DMS114 treated with DMSO at 0.1 percent for 48 hours (cell line): ENCODE measurements at regions not wholly inside any gene's neighbourhood (a gene's known extent, or its start where the extent isn't known, plus 50 kb on each side); places are given as distances from the start of the nearest gene placed in this dataset.
"Not testable (repeated sequence)": the region's sequence is repeated elsewhere in the genome, so short reads cannot be mapped to it uniquely, and the experiment has no call there.

ENCODE experiments used
- DNase-seq: peaks from one replicate; lab custom pipeline; 2025; ENCODE audit not compliant: unreplicated experiment; lab: John Stamatoyannopoulos, UW

DNA sequence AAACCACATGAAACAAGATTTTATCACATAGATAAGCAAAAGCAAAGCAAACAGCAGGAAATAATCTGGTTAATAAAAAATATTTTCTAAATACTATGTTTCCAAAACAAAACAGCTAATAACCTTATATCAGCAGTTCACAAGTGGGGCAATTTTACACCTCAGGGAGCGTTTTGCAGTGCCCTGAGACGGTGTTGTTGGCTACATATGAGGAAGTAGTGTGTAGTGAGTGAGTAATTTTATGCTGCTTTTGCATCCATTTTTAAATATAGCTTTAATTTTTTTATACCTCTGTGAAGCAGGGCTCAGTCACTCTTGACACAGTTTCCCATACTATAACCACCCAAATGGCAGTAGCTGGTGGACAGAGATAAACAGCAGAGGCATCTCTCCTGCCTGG lies 438.5 kb upstream of the B3GAT1 start:
- DNase-seq, result no peak

- no peak for DNase-seq
Observed at GRCh38 chr11:134849833-134850232, 437.8 kb upstream of the B3GAT1 start.

DNA sequence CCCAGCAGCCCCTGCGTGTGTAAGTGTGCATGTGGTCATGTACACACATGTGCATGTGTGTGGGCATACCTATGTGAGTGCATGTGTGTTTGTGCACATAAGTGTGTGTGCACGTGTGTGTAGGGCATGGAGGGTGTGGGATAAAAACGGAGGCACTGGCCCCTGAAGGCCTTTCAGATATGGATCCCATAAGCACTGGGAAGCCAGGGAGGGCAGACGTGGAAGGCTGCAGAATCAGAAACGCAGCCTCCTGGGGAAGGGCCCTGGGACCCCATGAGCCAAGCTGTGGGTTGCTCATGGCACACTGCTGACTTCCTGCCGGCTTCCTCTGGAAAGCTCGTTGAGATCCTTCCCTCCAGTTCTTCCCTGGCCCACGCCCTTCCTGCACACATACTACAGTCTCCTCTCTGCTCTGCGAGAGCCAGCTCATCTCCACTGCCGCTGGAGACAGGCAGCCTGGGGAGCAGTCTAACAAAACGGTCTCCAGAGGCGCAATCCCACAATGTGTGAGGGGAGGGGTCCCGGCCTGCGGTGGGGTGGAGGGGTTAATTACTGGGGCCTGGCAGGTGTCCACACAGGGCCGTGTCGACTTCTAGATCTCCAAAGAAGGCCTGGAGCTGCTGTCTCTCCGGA lies 435.2 kb upstream of the B3GAT1 start:
- no peak for DNase-seq

- DNase-seq, result no peak
Observed at GRCh38 chr11:134846328-134847082, 434.5 kb upstream of the B3GAT1 start.

DNA sequence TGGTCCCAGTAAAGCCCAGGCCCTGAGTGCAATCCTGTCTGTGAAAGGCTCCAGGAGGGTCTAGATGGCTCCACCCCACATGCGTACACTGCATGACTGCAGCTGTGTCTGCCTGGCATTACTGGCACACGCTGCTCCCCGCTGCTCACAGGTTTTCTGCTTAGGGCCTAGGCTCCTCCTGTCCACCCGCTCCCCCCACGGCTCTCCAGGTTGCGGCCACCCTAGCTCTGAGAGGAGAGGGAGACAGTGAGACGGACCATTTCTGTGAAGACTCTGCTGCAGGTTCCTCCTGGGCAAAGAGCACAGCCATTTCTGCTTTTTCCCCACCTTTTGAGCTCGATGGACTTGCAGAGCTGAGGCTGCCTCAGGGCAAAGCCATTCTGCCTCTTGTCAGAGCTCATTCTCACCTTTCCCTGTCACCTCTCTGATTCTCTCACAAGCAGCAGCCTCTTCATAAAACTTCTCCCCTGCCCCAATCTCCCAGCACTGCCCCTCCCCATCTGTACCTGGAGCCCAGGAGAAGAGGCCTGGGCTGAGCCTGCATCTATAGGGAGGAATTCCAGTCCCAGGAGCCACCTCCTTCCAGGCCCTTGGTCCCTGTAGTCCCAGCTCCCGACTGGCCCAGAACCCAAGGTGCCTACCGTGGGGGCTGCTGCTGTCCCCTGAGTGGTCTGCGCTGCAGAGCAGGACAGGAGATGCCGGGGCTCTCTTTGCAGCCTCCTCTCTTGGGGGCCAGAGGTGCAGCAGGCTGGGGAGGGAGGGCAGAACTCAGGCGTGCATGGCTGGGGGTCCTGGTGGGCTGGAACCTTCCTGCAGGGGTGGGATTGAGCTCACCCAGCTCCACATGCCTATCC lies 433.7 kb upstream of the B3GAT1 start:
- DNase-seq, result no peak

DNA sequence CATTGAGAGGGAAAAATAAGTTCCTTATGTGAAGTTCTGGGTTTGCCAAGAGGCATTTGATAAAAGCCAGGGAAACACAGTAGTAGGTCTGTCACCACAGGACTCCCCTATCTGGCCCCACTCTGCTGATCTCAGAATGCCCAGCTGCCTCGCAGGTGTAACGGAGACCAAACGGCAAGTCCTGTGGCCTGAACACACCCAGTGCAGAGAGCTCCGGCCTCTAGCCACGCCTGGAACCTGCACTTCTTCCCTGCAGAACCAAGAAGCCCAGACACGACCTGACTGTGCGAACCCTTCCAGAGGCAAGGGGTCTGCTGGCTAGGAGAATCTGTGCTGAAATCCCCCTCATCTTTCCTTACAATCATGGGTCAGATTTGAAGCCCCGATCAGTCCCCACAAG lies 432.8 kb upstream of the B3GAT1 start:
- DNase-seq, result no peak

DNA sequence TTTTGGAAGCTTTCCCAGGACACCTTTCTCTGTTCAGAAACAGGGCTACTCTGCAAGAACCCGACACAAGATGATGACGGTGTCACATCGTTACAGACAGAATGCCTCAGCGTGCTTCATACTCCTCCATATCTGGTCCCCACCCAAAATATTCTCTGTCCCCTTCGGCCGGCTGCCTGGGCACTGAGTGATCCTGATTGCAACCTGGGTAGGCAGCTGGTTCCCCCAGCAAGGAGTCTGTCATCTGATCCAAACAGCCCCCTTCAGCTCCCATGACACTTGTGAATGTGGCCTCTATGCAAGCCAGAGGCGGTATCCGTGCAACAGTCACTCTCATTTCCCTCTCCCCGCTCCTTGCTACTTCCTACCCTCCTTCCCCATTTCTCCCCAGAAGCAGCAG lies 431.7 kb upstream of the B3GAT1 start:
- no peak for DNase-seq

DNA sequence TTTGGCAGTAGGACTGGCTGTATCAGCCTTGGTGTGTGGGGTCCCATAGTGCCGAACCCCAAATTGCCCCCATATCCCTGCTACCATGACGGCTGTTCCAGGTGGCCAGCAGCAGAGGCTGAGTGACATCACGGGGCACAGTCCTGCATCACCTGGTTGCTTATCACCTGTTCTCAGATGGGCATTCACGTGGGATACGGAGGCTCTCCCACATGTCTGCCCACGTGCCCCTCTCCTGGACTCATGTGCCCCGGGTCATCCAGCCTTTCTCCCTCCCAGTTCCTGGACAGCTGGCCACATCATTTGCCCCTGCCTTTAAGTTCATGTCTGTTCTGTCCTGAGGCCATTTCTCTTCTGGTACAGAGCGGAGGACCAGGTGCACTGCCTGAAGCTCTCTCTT lies 431.0 kb upstream of the B3GAT1 start:
- no peak for DNase-seq

DNA sequence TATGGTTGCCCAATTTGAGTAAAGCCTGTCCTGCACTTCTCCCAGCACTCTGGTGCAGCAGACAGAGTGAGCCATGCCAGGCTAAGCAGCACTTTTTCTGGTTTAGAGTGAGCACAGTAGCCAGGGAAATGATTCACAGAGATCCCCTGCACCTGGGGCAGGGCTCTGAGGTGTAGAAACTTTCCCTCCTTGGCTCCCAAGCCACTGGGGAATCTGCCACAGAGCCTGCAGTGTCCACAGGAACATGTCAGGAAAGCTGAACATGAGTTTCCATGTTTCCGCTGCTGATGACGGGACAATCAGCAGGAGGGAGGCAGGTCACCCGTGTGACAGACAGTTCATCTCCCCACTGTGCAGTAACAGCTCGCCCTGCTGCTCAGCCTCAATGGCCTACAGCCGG lies 429.9 kb upstream of the B3GAT1 start:
- no peak for DNase-seq

GRCh38 chr11:134841411-134841810 lies 429.4 kb upstream of the B3GAT1 start:
- no peak for DNase-seq

GRCh38 chr11:134840945-134841344 lies 428.9 kb upstream of the B3GAT1 start:
- no peak for DNase-seq

DNA sequence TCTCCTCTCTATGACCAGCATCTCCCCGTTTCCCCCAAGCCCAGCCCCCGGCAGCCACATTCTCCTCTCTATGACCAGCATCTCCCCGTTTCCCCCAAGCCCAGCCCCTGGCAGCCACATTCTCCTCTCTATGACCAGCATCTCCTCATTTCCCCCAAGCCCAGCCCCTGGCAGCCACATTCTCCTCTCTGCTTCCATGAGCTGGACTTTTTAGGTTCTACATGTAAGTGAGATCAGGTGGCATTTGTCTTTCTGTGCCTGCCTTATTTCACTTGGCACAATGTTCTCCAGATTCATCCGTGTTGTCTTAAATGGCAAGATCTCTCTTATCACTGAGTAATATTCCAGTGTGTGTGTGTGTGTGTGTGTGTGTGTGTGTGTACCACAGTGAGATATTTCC lies 428.1 kb upstream of the B3GAT1 start:
- not testable (repeated sequence) for DNase-seq

GRCh38 chr11:134838708-134839107 lies 426.7 kb upstream of the B3GAT1 start:
- DNase-seq, result no peak

DNA sequence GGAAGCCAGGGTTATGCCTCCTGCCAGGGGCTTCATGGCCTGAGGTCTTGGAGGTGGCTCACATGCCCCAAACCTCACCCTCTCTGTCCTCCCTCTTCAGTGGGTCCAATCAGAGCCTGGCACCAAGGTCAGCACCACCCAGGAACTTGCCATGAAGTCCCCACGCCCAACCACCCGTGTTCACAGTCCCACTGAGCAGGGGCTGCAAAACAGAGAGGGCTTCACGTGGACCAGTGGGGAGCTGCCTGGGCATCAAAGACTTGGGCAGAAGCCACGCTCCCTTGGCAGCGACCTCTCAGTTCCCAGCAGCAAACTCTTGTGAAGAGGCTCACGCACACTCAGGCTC lies 425.8 kb upstream of the B3GAT1 start:
- no peak for DNase-seq

- DNase-seq, result no peak
Observed at GRCh38 chr11:134837166-134837886, 425.3 kb upstream of the B3GAT1 start.

DNA sequence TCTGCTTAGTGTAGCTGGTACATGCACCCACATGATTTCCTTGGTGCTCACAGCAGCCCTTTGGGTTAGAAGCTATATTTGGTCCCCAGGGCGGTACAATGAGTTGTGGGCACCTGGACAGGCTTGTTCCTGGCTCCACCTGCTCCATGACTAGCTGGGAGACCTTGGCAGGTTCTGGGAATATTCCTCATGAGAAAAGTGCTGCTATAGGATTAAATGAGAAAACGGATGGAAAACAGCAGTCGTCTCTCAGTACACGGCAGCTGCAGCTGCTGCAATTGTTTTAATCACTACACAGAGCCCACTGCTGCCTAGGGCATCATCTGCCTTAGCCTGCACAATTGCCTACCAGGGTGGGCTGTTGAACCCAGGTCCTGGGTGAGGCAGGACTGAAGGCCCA lies 424.5 kb upstream of the B3GAT1 start:
- no peak for DNase-seq

DNA sequence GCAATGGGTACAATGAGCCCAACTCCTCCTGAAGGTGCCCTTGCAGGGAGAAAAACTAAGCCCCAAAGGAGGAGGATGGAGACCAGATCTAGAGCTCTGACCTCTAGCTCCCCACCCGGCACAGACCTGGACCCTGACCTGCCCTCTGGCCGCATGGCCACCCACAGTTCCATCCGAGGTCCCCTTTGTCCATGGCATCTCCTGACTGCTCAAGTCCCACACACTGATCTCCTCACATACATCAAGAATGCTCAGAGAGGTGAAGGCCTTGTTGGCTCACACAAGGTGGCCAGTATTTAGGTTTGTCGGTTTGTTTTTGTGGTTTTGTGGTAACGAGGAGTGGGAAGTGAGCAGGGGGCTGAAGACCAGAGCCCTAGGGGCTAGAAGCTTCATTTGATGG lies 423.5 kb upstream of the B3GAT1 start:
- no peak for DNase-seq

DNA sequence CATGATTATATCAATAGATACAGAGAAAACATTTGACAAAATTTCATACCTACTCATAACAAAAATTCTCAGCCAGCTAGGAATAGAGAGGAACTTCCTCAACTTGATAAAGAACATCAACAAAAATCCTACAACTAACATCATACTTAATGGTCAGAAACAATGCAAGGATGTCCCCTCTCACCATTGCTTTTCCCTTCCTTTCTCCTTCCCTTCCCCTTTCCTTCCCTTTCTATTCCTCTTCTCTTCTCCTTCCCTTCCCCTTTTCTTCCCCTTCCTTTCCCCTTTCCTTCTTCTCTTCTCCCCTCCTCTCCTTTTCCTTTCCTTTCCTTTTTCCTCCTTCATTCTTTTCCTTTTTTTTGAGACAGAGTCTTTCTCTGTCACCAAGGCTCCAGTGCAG lies 418.3 kb upstream of the B3GAT1 start:
- DNase-seq, result no peak

- no peak for DNase-seq
Observed at GRCh38 chr11:134823970-134824369, 411.9 kb upstream of the B3GAT1 start.

- DNase-seq, result no peak
Observed at GRCh38 chr11:134822897-134823296, 410.9 kb upstream of the B3GAT1 start.

DNA sequence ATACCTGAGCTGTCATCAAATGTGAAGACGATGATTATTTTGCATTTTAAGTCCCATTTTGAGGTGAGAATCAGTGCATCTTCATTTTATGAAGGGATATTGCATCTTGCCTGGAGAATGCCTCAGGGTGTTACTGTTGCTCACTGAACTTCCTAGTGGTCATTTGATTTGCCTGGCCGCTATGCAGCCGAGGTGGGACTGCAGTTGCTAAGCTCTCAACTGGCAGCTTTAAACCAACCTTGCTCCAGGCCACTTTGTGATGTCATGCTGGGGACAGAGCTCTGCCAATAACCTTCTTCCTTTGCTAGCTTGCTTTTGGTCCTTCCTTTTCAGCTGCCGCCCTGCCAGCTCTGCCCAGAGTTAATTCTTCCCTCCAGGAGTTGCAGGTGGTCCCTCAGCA lies 409.4 kb upstream of the B3GAT1 start:
- DNase-seq, result no peak
